Kidney (tissue), 13 donors: ENCODE measurements at regions not wholly inside any gene's neighbourhood (a gene's known extent, or its start where the extent isn't known, plus 50 kb on each side); places are given as distances from the start of the nearest gene placed in this dataset.

ENCODE experiments used
- DNase-seq, 5 donors: peaks; one replicate each; pipeline ENCODE4 v3.0.0-alpha.2; 2013 to 2020
- FAIRE-seq: peaks from 2 replicates; lab custom pipeline; 2012; peaks lifted over from hg19 to GRCh38; lab: Jason Lieb, UNC
- H3K27ac ChIP-seq, 2 donors: one replicate each; pipeline ENCODE4 v1.7.0; 2013; ENCODE audit warnings: low read depth in 2 of 2, low read length in 2 of 2, inconsistent platforms in 1 of 2
- H3K27me3 ChIP-seq: one replicate; pipeline ENCODE4 v1.7.1; 2013; ENCODE audit warnings: low read length, inconsistent platforms; ENCODE audit not compliant: control insufficient read depth, insufficient read depth
- H3K36me3 ChIP-seq, 3 donors: one replicate each; pipeline versions ENCODE4 v1.7.0 to v1.7.1; 2013; ENCODE audit warnings: low read length in 3 of 3, control low read depth in 1 of 3, inconsistent platforms in 1 of 3; ENCODE audit not compliant: insufficient read depth in 3 of 3, control insufficient read depth in 2 of 3
- H3K4me1 ChIP-seq, 3 donors: one replicate each; pipeline versions ENCODE4 v1.7.0 to v1.7.1; 2013; ENCODE audit warnings: low read length in 3 of 3, inconsistent platforms in 1 of 3, low read depth in 1 of 3; ENCODE audit not compliant: control insufficient read depth in 2 of 3, insufficient read depth in 2 of 3
- H3K4me3 ChIP-seq, 3 donors: one replicate each; pipeline versions ENCODE4 v1.7.0 to v1.8.1; 2013; ENCODE audit warnings: low read length in 3 of 3, control low read depth in 1 of 3, inconsistent platforms in 1 of 3
- H3K9ac ChIP-seq, 3 donors: one replicate each; pipeline versions ENCODE4 v1.7.0 to v1.7.1; 2013; ENCODE audit warnings: low read length in 3 of 3, control low read depth in 1 of 3, inconsistent platforms in 1 of 3
- H3K9me3 ChIP-seq, 3 donors: one replicate each; pipeline versions ENCODE4 v1.7.0 to v1.7.1; 2013; ENCODE audit warnings: low read length in 3 of 3, control low read depth in 1 of 3, inconsistent platforms in 1 of 3; ENCODE audit not compliant: control insufficient read depth in 2 of 3, insufficient read depth in 1 of 3
- CTCF ChIP-seq: IDR thresholded peaks from 3 replicates; pipeline ENCODE4 v1.5.1; 2012; ENCODE audit warnings: mild to moderate bottlenecking, moderate library complexity, borderline replicate concordance; ENCODE audit not compliant: insufficient read depth; ENCODE audit errors: extremely low read depth
- intact Hi-C: fragments of 100-400 bp; cut with DNase I; formaldehyde crosslinking; loops from one replicate; pipeline ENCODE4 v1.11.1; 2022
- donor health status: control.
- donor health status: control.
- donor health status: control.
- donor health status: control.
- donor health status: control.
- donor health status: DM: yes; HTN: yes; CAD: no.
- donor health status: Normal renal cell carcinoma (clear cell type).

GRCh38 chr12:94873734-94874517, 129.6 kb downstream of the NDUFA12 start:
- Histone ChIP-seq H3K27me3 (peaks cover 21% of the 10 kb centered on the region), H3K27ac (no peak overlapping the region), H3K9me3 (no peaks in the 10 kb centered on the region), H3K4me1 (peaks cover 0 to 3% (median 0%) of the 10 kb centered on the region in 3 donors), H3K36me3 (no peaks in the 10 kb centered on the region), H3K9ac (peak overlapping the region in 1 of 3 donors; percentile 23), H3K4me3 (peak overlapping the region in 2 of 3 donors; percentile 44 to 59)
- intact Hi-C loops: no loop called here
- no peak for TF ChIP-seq CTCF
- FAIRE-seq (no peak), DNase-seq (peak in 3 of 5 donors; percentile 49 to 78 (median 74))

DNA sequence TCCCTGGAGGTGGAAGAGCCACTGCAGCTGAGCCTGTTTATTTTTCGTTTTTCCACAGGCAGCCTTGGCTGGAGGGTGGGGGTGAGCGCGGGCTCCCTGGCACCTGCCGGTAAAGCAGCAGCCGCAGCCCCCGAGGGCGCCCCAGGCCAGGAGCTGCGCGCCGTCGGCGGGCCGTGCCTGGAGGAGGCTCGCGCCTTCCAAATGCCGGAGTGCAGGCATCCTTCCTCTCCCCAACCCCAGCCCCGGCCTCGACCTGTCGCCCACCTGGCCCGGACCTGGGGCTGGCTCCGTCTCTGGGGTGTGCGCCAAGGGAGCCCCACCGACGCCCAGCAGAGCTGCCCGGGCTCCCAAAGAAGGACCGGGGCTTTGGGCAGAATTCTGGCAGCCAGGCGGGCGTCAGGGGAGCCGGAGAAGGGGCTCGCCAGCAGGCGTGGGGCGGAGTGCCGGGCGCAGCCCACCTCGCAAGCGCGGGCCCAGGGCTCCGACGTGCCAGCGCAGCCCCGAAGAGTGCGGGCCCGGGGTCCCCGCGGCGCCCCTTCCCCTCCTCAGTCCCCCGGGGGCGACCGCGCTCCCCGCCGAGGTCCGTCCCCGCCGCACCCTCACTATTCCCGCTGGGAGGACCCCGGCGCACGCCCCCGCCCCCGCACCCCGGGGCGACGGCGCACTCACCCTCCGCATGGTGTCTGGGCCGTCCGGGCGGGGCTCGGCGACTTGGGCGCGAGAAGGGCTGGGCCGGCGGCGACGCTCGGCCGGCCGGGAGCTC, 130.3 kb downstream of the NDUFA12 start:
- H3K27me3 ChIP-seq: peaks cover 21% of the 10 kb centered on the region
- peaks cover 0 to 3% (median 0%) of the 10 kb centered on the region in 3 donors for H3K4me1 ChIP-seq
- H3K9ac ChIP-seq: peak overlapping the region in 1 of 3 donors; percentile 19
- no peak for TF ChIP-seq CTCF
- H3K9me3 ChIP-seq: no peaks in the 10 kb centered on the region
- FAIRE-seq: no peak
- H3K27ac ChIP-seq: peak overlapping the region; percentile 3 to 43
- intact Hi-C loops: no loop called here
- DNase-seq: peak; percentile 43 to 80 (median 47)
- H3K36me3 ChIP-seq: no peaks in the 10 kb centered on the region
- H3K4me3 ChIP-seq: peak overlapping the region in 1 of 3 donors; percentile 47

- Histone ChIP-seq H3K27me3 (peaks cover 21% of the 10 kb centered on the region), H3K4me1 (peaks cover 0 to 3% (median 0%) of the 10 kb centered on the region in 3 donors), H3K9ac (peak overlapping the region in 1 of 3 donors; percentile 19), H3K36me3 (no peaks in the 10 kb centered on the region), H3K9me3 (no peaks in the 10 kb centered on the region), H3K4me3 (peak overlapping the region in 1 of 3 donors; percentile 47), H3K27ac (peak overlapping the region; percentile 40 to 43)
- TF ChIP-seq CTCF: no peak
- no peak for FAIRE-seq
- intact Hi-C loops: no loop called here
- DNase-seq: peak in 1 of 5 donors; percentile 54
Measured at GRCh38 chr12:94872671-94872970, 130.9 kb downstream of the NDUFA12 start.
